Vagina (tissue), 2 donors: ENCODE measurements at regions not wholly inside any gene's neighbourhood (a gene's known extent, or its start where the extent isn't known, plus 50 kb on each side); places are given as distances from the start of the nearest gene placed in this dataset.

Experiments
- CTCF ChIP-seq, 3 experiments: fragments of 450-650 bp in 2 of 3; fragments of 200-600 bp in 1 of 3; sonication (generic) in 1 of 3; IDR thresholded peaks; one replicate each; pipeline ENCODE4 v1.5.1; 2017 to 2019; ENCODE audit warnings: antibody characterized with exemption in 3 of 3, mild to moderate bottlenecking in 2 of 3, moderate library complexity in 2 of 3
- POLR2A ChIP-seq, 2 donors: fragments of 450-650 bp; IDR thresholded peaks; one replicate each; pipeline ENCODE4 v1.6.1; 2017; ENCODE audit warnings: antibody characterized with exemption in 2 of 2, mild to moderate bottlenecking in 2 of 2, moderate library complexity in 2 of 2
- POLR2AphosphoS5 ChIP-seq, 2 donors: sonication (generic); formaldehyde crosslinking; IDR thresholded peaks; one replicate each; pipeline ENCODE4 v1.9.0; 2017; ENCODE audit warnings: antibody characterized with exemption in 2 of 2, mild to moderate bottlenecking in 2 of 2, low read depth in 1 of 2; ENCODE audit not compliant: insufficient read depth in 1 of 2

DNA sequence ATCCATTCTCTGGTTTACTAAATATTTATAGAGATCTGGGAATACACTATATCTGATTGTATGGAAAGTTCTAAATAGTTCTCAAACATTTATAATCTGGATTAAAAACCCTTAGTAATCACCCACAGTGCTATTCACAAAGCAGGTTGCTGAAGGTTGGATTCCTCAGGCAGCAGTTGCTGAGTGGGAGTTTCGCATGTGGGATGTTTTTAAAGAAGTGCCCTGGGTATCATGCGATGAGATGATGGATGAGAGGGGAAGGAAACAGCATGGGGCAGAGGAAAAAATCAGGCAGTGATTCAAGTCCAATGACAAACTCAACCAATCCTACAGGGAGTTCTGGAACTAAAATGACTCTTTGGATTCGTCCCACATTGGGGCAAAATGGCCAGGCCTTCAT, 85.3 kb upstream of the GALNT2 start:
- no peak for TF ChIP-seq CTCF (IDR thresholded peaks at IDR 0.05)
- no peak for TF ChIP-seq POLR2AphosphoS5 (IDR thresholded peaks at IDR 0.05; ENCODE audit: insufficient read depth in 1 of 2, low read depth in 1 of 2)
- TF ChIP-seq POLR2A (IDR thresholded peaks at IDR 0.05), result no peak
